Lung microvascular endothelial cell (primary cell): ENCODE measurements at regions not wholly inside any gene's neighbourhood (a gene's known extent, or its start where the extent isn't known, plus 50 kb on each side); places are given as distances from the start of the nearest gene placed in this dataset.

ENCODE experiments used
- DNase-seq, 2 donors: peaks; one replicate each; pipeline versions ENCODE4 v3.0.0 to v3.0.0-alpha.2; 2010; ENCODE audit warnings: low read depth in 2 of 2

DNA sequence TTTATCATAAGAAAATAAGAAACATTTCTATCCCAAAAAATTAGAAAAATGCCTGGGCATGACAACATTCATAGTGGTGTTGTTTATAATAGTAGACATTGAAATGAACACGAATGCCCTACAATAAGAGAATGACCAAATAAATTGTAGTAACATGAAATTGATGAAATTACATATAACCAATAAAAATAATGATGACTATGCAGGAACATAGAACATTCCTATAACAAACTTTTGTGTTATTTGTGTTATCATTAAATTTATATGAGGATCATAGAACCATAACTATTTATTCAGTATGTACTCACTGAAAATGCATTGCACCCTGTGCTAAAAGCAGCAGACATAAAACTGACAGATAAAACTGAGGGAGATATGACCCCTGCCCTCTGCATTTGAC is 399.7 kb downstream of the CBLN4 start:
- no peak for DNase-seq

GRCh38 chr20:55597526-55597925 is 407.8 kb downstream of the CBLN4 start:
- DNase-seq = no peak

DNA sequence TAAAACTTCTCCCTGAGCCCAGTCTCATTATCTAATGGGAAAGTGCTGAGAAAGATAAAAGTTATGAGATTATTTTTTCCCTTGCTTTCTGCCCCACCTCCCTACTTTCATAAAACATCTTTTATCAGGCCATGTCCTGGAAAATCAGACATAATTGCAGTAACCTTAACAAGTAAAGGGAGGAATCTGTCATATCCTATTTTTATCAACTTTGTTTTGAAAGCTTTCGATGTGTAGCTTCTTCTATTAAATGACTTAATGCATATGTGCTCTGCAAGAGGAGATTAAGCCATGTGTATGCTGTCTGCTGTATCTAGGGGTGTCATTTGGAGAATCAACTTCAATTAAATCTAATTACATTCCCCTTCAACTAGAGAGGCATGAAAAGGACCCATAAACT is 408.9 kb downstream of the CBLN4 start:
- no peak for DNase-seq

GRCh38 chr20:55592866-55593265 is 412.5 kb downstream of the CBLN4 start:
- DNase-seq = no peak

DNA sequence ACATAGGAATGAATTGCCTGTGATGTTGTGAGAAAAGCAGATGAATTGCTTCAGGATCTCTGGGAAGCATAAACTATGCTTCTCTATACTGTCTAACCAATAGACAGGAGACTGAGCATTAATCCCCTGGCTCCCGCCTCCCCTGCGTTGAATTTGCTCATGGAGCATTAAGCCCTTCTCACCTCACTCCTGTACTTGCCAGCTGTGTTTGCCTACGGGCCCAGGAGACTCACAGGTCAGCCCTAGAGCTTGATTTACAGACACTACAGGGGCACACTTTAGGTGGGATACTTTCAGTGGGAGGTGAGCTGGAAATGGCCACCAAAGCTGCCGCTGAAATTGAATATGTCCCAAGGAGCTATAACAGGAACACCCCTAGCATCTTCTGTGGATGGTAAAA is 418.7 kb downstream of the CBLN4 start:
- DNase-seq = no peak

- DNase-seq = no peak
These were observed 420.4 kb downstream of the CBLN4 start for GRCh38 chr20:55584964-55585363.

GRCh38 chr20:55584307-55584706 is 421.0 kb downstream of the CBLN4 start:
- DNase-seq = no peak

DNA sequence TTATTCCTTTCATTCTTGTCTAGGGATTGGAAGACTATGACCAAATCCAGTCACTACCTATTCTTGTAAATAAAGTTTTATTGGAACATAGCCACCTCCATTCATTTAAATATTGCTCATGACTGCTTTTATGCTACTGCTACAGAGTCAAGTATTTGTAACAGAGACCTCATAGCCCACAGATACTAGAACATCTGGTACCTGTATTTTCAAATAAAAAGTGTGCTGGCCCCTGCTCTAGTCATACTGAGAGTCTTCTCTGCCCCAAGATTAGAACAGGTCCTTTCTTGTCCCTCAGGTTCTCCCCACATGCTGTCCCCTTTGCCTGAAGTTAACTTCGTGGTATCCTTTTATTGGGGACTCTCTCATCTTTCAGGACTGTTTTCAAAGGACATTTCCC is 422.3 kb downstream of the CBLN4 start:
- no peak for DNase-seq

GRCh38 chr20:55582498-55582897 is 422.8 kb downstream of the CBLN4 start:
- DNase-seq = no peak

GRCh38 chr20:55581519-55581918 is 423.8 kb downstream of the CBLN4 start:
- no peak for DNase-seq

- no peak for DNase-seq
These were observed 424.8 kb downstream of the CBLN4 start for GRCh38 chr20:55580475-55580874.

DNA sequence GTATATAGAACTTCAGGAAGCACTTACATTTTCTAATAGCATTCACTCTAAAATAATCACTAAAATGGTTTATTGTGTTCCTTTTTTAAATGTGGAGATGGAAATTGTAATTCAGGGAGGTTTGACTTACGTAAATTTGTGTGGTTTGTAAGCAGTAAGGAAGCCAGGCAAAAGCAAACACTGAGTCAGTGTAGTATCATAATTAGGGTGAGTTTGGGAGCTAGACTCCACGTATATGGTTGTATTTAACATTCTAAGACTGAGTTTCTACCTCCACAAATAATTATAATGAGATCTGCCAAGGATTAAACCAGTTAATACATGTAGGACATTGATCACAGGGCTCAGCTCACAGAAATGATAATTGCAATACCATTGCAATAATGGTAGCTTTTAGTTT is 425.5 kb downstream of the CBLN4 start:
- no peak for DNase-seq

DNA sequence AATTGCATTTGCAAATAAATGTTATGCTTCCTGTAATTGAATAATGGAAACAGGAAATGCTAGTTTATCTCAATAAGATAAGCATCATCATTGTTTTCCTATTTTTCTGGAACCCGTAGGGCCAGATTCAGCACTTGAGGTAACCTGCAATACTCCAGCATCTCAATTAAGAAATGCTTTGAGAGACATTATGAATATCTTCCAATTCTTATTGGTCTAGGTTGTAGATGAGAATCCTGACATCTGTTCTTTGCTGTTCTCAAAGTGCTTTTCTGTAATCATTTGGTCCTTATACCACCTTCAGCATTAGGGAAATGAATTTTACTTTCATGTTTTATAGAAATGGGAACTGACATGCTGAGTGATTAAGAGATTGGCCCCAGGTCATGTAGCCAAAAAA is 428.3 kb downstream of the CBLN4 start:
- DNase-seq = no peak

- DNase-seq = no peak
These were observed 436.2 kb downstream of the CBLN4 start for GRCh38 chr20:55569084-55569483.

DNA sequence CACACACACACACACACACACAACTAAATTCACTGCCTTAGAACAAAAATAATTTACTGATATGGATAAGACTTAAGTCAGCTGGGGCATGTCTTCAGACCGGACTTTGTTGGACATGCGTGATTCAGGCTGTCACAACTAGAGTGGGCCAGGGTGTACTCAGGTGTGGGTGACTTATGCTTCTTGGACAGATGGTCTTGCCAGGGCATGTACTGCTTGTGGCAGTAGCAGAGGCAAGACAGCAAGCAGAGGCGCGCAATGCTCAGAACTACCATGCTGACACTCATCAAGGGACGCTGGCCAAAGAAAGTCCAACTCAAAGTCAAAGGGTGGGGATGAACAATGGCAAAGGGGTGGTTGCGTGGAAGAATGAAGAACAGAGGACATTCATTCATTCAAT is 437.5 kb downstream of the CBLN4 start:
- DNase-seq = no peak

GRCh38 chr20:55565096-55565773 is 440.1 kb downstream of the CBLN4 start:
- DNase-seq = no peak

- DNase-seq = no peak
These were observed 444.1 kb downstream of the CBLN4 start for GRCh38 chr20:55561259-55561658.

DNA sequence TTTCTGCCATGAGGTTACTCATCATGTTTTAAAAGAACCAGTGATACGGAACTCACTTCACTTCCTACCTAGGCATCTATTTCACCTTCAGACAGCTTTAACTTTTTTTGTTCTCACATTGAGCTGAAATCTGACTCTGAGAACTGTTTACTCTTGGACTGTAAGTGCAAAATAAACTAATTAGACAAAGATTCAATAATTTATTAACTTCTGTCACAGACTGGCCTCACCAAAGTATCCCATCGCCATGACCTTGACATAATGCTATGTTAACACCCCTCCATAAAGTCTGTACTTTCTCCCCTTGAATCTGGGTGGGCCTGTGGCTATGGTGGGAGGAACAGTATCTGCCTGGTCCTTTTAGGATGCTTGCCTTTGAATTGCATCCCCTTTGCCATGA is 448.1 kb downstream of the CBLN4 start:
- DNase-seq = no peak

DNA sequence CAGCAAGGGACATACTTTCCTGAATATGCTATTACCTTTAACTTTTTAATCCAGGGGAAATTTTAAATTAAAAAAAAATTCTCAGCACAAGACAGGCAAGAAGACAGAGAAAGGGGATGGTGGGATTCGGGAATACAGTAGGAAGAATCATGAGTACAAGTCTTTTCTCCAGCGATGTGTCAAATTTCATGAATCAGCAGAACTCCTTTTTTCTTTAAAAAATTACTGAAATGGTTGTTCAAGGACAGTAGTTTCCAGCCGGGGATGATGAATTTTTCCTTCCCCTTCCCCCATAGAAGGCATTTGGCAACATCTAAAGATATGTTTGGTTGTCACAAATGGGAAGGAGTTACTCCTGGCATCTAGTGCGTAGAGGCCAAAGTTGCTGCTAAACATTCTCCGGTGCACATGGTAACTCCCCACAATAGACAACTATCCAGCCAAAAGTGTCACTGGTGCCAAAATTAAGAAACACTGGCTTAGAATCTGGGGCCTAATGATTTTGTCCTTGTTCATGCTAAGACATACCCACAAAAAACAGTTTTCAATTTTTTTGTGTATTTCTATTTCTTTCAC is 450.2 kb downstream of the CBLN4 start:
- DNase-seq = no peak

DNA sequence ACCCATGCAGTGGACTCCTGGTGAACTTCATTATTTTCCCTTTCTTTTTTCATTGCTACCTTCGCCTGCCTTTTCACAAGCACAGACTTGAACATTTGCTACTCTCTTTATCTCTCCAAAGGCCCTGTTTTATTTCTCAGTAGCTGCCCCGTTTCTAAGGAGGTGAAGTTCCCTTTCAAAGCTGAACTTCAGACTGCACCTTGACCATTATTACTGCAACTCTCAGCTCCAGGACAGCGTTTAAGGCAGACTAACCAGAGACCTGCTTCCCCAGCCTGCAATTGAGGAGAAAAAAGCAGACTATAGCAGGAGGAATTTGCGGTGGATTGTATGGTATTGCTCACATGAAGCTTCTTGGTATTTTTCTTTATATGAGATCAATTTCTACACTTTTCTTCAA is 460.7 kb downstream of the CBLN4 start:
- no peak for DNase-seq

GRCh38 chr20:55540486-55540885 is 464.8 kb downstream of the CBLN4 start:
- no peak for DNase-seq

GRCh38 chr20:55540013-55540412 is 465.3 kb downstream of the CBLN4 start:
- DNase-seq = no peak

GRCh38 chr20:55538261-55538908 is 466.9 kb downstream of the CBLN4 start:
- DNase-seq = no peak
